SU-DHL-6 (cell line): ENCODE measurements at regions not wholly inside any gene's neighbourhood (a gene's known extent, or its start where the extent isn't known, plus 50 kb on each side); places are given as distances from the start of the nearest gene placed in this dataset.
"Not testable (repeated sequence)": the region's sequence is repeated elsewhere in the genome, so short reads cannot be mapped to it uniquely, and the experiment has no call there.

Experiments
- CTCF ChIP-seq: fragments of 200-600 bp; sonication (generic); IDR thresholded peaks from one replicate; pipeline ENCODE4 v1.5.1; 2017; ENCODE audit warnings: antibody characterized with exemption, mild to moderate bottlenecking, low read length, moderate library complexity; ENCODE audit not compliant: insufficient read depth, poor library complexity, severe bottlenecking
- EZH2phosphoT487 ChIP-seq: fragments of 200-600 bp; sonication (generic), shearing (Covaris generic); conservative IDR thresholded peaks from 2 replicates; pipeline ENCODE4 v1.6.1; 2018; ENCODE audit warnings: mild to moderate bottlenecking, antibody characterized with exemption, low read length, moderate library complexity, mixed read lengths

- not testable (repeated sequence) for TF ChIP-seq CTCF, EZH2phosphoT487
Measured at GRCh38 chr3:8315526-8315925, 186.1 kb upstream of the LMCD1 start.
